Gastroesophageal sphincter (tissue), 3 donors: ENCODE measurements at regions not wholly inside any gene's neighbourhood (a gene's known extent, or its start where the extent isn't known, plus 50 kb on each side); places are given as distances from the start of the nearest gene placed in this dataset.

ENCODE experiments used
- CTCF ChIP-seq, 4 experiments: fragments of 200-600 bp in 2 of 4; fragments of 450-650 bp in 2 of 4; sonication (generic) in 1 of 4; IDR thresholded peaks; one replicate each; pipeline ENCODE4 v1.5.1; 2017 to 2019; ENCODE audit warnings: antibody characterized with exemption in 4 of 4, mild to moderate bottlenecking in 2 of 4, moderate library complexity in 2 of 4
- POLR2A ChIP-seq, 2 donors: fragments of 450-650 bp; IDR thresholded peaks; one replicate each; pipeline ENCODE4 v1.6.1; 2017; ENCODE audit warnings: antibody characterized with exemption in 2 of 2, mild to moderate bottlenecking in 2 of 2, moderate library complexity in 1 of 2

DNA sequence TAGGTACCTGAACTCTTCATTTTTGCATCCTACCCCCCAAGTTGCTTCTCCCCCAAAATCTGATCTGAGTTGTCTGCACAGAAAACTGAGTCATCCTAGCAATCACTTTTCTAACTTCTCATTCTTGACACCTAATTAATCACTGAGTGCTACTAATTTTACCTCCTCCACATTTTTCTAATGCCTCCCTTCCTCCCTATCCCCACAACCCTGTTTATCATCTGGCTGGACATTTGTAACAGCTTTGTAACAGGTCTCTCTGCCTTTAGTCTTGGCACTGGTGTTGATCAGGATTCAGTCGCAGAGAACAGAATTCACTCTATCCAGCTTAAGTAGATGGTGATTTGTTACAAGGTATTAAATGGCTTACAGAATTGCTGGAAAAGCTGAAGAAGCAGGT lies 303.9 kb upstream of the GATB start:
- TF ChIP-seq CTCF (IDR thresholded peaks at IDR 0.05): no peak
- no peak for TF ChIP-seq POLR2A (IDR thresholded peaks at IDR 0.05)
